ENCODE measurements at regions not wholly inside any gene's neighbourhood (a gene's known extent, or its start where the extent isn't known, plus 50 kb on each side); places are given as distances from the start of the nearest gene placed in this dataset.
"Not testable (repeated sequence)": the region's sequence is repeated elsewhere in the genome, so short reads cannot be mapped to it uniquely, and the experiment has no call there.

DNA sequence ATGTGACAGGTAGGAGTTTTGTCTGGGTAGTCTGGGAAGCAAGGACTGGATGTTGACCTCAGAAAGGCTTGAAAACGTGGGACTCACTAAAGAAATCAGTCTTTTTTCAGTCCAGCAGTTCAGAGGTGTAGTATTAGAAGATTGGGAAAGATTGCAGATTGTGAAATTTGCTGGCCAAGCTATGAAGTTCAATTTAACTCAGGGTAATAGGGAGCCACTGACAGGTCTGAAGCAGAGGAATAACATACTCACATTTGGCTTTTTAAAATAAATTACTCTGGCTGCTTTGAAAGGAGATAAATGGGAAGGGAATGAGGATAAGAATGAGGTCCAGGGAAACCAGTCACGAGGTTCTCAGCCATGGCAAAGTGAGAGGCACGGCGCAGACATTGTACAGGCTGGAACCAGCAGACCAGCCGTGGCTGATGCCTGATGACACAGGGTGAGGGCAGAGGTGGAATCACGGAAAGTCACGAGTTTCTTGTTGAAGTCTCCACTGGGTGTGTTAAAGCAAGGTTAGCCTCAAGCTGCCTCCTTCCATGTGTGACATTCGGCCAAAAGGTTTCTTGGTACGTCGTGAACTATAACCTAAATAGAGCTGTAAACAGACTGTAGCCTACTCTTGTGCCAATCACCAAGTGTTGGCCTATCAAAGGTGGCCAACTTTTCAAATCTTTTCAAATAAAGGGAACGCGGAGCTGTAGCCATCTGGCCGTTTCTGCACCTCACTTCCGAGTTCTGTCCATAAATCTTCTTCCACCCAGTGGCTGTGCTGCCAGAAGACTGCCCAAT lies 377.6 kb downstream of the IRS2 start:
- H3K4me2 ChIP-seq (ENCODE audit: low read length) = no peak overlapping the region

GRCh38 chr13:109406376-109406992 lies 379.9 kb downstream of the IRS2 start:
- H3K4me1 ChIP-seq (ENCODE audit: control insufficient read depth, insufficient read depth, low read length) = no peaks in the 10 kb centered on the region
- no peak overlapping the region for H3K4me3 ChIP-seq (ENCODE audit: low read length)
- H3K4me2 ChIP-seq (ENCODE audit: low read length) = no peak overlapping the region
- no peaks in the 10 kb centered on the region for H3K27me3 ChIP-seq (ENCODE audit: control insufficient read depth, insufficient read depth, low read length)
- no peaks in the 10 kb centered on the region for H3K9me3 ChIP-seq (replicated peaks; ENCODE audit: low read length)
- H3K9ac ChIP-seq (ENCODE audit: low read depth, low read length) = no peak overlapping the region
- H3K36me3 ChIP-seq (ENCODE audit: insufficient read depth, low read length) = no peaks in the 10 kb centered on the region

More for the DNA sequence above, 377.6 kb downstream of the IRS2 start:
- Histone ChIP-seq H3K9ac (ENCODE audit: low read depth, low read length) (no peak overlapping the region), H3K4me1 (ENCODE audit: control insufficient read depth, insufficient read depth, low read length) (peaks cover 9% of the 10 kb centered on the region), H3K36me3 (ENCODE audit: insufficient read depth, low read length) (no peaks in the 10 kb centered on the region), H3K9me3 (replicated peaks; ENCODE audit: low read length) (no peaks in the 10 kb centered on the region), H3K4me3 (ENCODE audit: low read length) (no peak overlapping the region), H3K27me3 (ENCODE audit: control insufficient read depth, insufficient read depth, low read length) (no peaks in the 10 kb centered on the region)

GRCh38 chr13:109403012-109403421 lies 383.4 kb downstream of the IRS2 start:
- H3K4me1 ChIP-seq (ENCODE audit: control insufficient read depth, insufficient read depth, low read length) = no peaks in the 10 kb centered on the region
- H3K9ac ChIP-seq (ENCODE audit: low read depth, low read length) = no peak overlapping the region
- no peak overlapping the region for H3K4me2 ChIP-seq (ENCODE audit: low read length)
- no peaks in the 10 kb centered on the region for H3K9me3 ChIP-seq (replicated peaks; ENCODE audit: low read length)
- H3K4me3 ChIP-seq (ENCODE audit: low read length) = no peak overlapping the region
- no peaks in the 10 kb centered on the region for H3K27me3 ChIP-seq (ENCODE audit: control insufficient read depth, insufficient read depth, low read length)
- H3K36me3 ChIP-seq (ENCODE audit: insufficient read depth, low read length) = no peaks in the 10 kb centered on the region

GRCh38 chr13:109401891-109402290 lies 384.5 kb downstream of the IRS2 start:
- Histone ChIP-seq H3K9me3 (replicated peaks; ENCODE audit: low read length) (no peaks in the 10 kb centered on the region), H3K36me3 (ENCODE audit: insufficient read depth, low read length) (no peaks in the 10 kb centered on the region), H3K27me3 (ENCODE audit: control insufficient read depth, insufficient read depth, low read length) (no peaks in the 10 kb centered on the region), H3K4me2 (ENCODE audit: low read length) (no peak overlapping the region), H3K4me3 (ENCODE audit: low read length) (no peak overlapping the region), H3K4me1 (ENCODE audit: control insufficient read depth, insufficient read depth, low read length) (no peaks in the 10 kb centered on the region), H3K9ac (ENCODE audit: low read depth, low read length) (no peak overlapping the region)

- Histone ChIP-seq H3K4me3 (ENCODE audit: low read length) (no peak overlapping the region), H3K9me3 (replicated peaks; ENCODE audit: low read length) (no peaks in the 10 kb centered on the region), H3K36me3 (ENCODE audit: insufficient read depth, low read length) (no peaks in the 10 kb centered on the region), H3K4me1 (ENCODE audit: control insufficient read depth, insufficient read depth, low read length) (no peaks in the 10 kb centered on the region), H3K4me2 (ENCODE audit: low read length) (no peak overlapping the region), H3K27me3 (ENCODE audit: control insufficient read depth, insufficient read depth, low read length) (no peaks in the 10 kb centered on the region), H3K9ac (ENCODE audit: low read depth, low read length) (no peak overlapping the region)
Observed at GRCh38 chr13:109401307-109401706, 385.1 kb downstream of the IRS2 start.

- no peaks in the 10 kb centered on the region for H3K36me3 ChIP-seq (ENCODE audit: insufficient read depth, low read length)
- no peaks in the 10 kb centered on the region for H3K4me1 ChIP-seq (ENCODE audit: control insufficient read depth, insufficient read depth, low read length)
- no peaks in the 10 kb centered on the region for H3K9me3 ChIP-seq (replicated peaks; ENCODE audit: low read length)
- no peaks in the 10 kb centered on the region for H3K27me3 ChIP-seq (ENCODE audit: control insufficient read depth, insufficient read depth, low read length)
- no peak overlapping the region for H3K9ac ChIP-seq (ENCODE audit: low read depth, low read length)
- H3K4me2 ChIP-seq (ENCODE audit: low read length) = no peak overlapping the region
- H3K4me3 ChIP-seq (ENCODE audit: low read length) = no peak overlapping the region
Observed at GRCh38 chr13:109400624-109401257, 385.6 kb downstream of the IRS2 start.

GRCh38 chr13:109400209-109400608 lies 386.2 kb downstream of the IRS2 start:
- Histone ChIP-seq H3K4me1 (ENCODE audit: control insufficient read depth, insufficient read depth, low read length) (no peaks in the 10 kb centered on the region), H3K9ac (ENCODE audit: low read depth, low read length) (no peak overlapping the region), H3K36me3 (ENCODE audit: insufficient read depth, low read length) (no peaks in the 10 kb centered on the region), H3K27me3 (ENCODE audit: control insufficient read depth, insufficient read depth, low read length) (no peaks in the 10 kb centered on the region), H3K9me3 (replicated peaks; ENCODE audit: low read length) (no peaks in the 10 kb centered on the region), H3K4me2 (ENCODE audit: low read length) (no peak overlapping the region), H3K4me3 (ENCODE audit: low read length) (no peak overlapping the region)

GRCh38 chr13:109398071-109398470 lies 388.3 kb downstream of the IRS2 start:
- not testable (repeated sequence) for H3K4me3 ChIP-seq (ENCODE audit: low read length); H3K4me1 ChIP-seq (ENCODE audit: control insufficient read depth, insufficient read depth, low read length); H3K27me3 ChIP-seq (ENCODE audit: control insufficient read depth, insufficient read depth, low read length)

DNA sequence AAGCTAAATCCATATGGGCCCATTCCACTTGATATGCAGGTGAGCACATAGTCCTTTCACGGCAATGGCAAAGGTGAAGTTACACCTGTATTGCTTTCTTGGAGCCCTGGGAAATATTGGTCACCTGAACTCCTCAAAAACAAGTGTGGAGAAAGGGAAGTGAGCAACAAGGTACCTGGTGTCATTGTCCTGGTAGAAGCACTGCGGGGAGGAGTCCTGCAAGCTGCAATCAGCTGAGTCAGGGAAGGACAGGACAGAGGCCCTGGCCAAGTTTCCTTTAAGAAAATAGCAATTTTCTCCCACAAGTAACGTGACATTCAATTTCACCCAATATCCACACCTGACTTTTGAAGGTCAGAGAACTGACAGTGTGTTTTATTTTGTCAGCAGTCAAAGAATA lies 389.1 kb downstream of the IRS2 start:
- Histone ChIP-seq H3K4me3 (ENCODE audit: low read length) (no peak overlapping the region), H3K4me1 (ENCODE audit: control insufficient read depth, insufficient read depth, low read length) (peaks cover 8% of the 10 kb centered on the region), H3K9ac (ENCODE audit: low read depth, low read length) (no peak overlapping the region), H3K4me2 (ENCODE audit: low read length) (no peak overlapping the region), H3K36me3 (ENCODE audit: insufficient read depth, low read length) (no peaks in the 10 kb centered on the region), H3K9me3 (replicated peaks; ENCODE audit: low read length) (no peaks in the 10 kb centered on the region), H3K27me3 (ENCODE audit: control insufficient read depth, insufficient read depth, low read length) (no peaks in the 10 kb centered on the region)

More at GRCh38 chr13:109398071-109398470, 388.3 kb downstream of the IRS2 start:
- H3K9ac ChIP-seq (ENCODE audit: low read depth, low read length); H3K4me2 ChIP-seq (ENCODE audit: low read length); H3K36me3 ChIP-seq (ENCODE audit: insufficient read depth, low read length); H3K9me3 ChIP-seq (replicated peaks; ENCODE audit: low read length): not testable (repeated sequence)

GRCh38 chr13:109396266-109396665 lies 390.1 kb downstream of the IRS2 start:
- Histone ChIP-seq H3K9ac (ENCODE audit: low read depth, low read length) (no peak overlapping the region), H3K4me3 (ENCODE audit: low read length) (no peak overlapping the region), H3K36me3 (ENCODE audit: insufficient read depth, low read length) (no peaks in the 10 kb centered on the region), H3K27me3 (ENCODE audit: control insufficient read depth, insufficient read depth, low read length) (no peaks in the 10 kb centered on the region), H3K4me1 (ENCODE audit: control insufficient read depth, insufficient read depth, low read length) (peaks cover 8% of the 10 kb centered on the region), H3K4me2 (ENCODE audit: low read length) (no peak overlapping the region), H3K9me3 (replicated peaks; ENCODE audit: low read length) (no peaks in the 10 kb centered on the region)

GRCh38 chr13:109395014-109395413 lies 391.4 kb downstream of the IRS2 start:
- Histone ChIP-seq H3K9me3 (replicated peaks; ENCODE audit: low read length) (no peaks in the 10 kb centered on the region), H3K4me2 (ENCODE audit: low read length) (no peak overlapping the region), H3K9ac (ENCODE audit: low read depth, low read length) (no peak overlapping the region), H3K4me1 (ENCODE audit: control insufficient read depth, insufficient read depth, low read length) (peaks cover 13% of the 10 kb centered on the region), H3K4me3 (ENCODE audit: low read length) (no peak overlapping the region), H3K27me3 (ENCODE audit: control insufficient read depth, insufficient read depth, low read length) (no peaks in the 10 kb centered on the region), H3K36me3 (ENCODE audit: insufficient read depth, low read length) (no peaks in the 10 kb centered on the region)

All from skeletal muscle satellite cell (primary cell).